NCI-H1417 (cell line): ENCODE measurements at regions not wholly inside any gene's neighbourhood (a gene's known extent, or its start where the extent isn't known, plus 50 kb on each side); places are given as distances from the start of the nearest gene placed in this dataset.
A peak's percentile ranks its signal among the peaks of the same experiment; 100 is the strongest.
"Not testable (repeated sequence)": the region's sequence is repeated elsewhere in the genome, so short reads cannot be mapped to it uniquely, and the experiment has no call there.

Experiments used
- DNase-seq, 3 experiments: peaks; one replicate each; lab custom pipeline; 2025; lab: John Stamatoyannopoulos, UW

DNA sequence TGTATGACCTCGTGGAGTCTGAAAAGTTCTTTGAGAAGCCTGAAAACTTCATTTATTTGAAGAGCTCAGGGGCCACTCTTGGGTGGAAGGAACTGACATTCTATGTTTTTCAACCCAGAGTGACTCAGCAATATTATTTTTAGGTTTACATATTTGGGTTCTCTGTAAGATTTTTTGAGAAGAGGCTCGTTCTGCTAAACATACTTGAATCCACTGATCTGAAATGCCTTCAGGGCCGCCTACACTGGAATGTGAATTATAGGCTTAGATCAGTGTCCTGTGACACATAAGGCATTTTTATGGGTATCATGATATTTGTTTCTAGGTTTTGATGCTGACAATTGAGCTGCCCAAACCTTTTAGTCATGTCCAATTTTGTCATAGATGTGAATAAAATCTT, 86.2 kb downstream of the PSAT1 start:
- no peak for DNase-seq

DNA sequence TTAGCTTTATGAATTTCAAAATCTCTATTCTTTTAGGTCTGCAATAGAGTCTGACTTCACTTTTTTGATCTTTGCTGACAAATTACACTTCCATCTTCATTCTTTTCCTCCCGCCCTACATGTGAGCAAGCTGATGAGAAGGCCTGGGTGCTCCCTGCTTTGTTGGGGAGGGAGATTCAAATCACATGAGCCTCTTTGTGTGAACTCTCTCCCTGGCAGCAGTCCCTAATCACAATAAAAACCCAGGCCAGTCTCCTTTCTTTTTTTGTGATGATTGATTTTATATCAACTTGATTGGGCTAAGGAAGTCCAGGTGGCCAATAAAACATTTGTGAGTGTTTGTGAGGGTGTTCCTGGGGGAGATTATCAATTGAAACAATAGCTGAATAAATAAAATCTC, 89.4 kb downstream of the PSAT1 start:
- no peak for DNase-seq

DNA sequence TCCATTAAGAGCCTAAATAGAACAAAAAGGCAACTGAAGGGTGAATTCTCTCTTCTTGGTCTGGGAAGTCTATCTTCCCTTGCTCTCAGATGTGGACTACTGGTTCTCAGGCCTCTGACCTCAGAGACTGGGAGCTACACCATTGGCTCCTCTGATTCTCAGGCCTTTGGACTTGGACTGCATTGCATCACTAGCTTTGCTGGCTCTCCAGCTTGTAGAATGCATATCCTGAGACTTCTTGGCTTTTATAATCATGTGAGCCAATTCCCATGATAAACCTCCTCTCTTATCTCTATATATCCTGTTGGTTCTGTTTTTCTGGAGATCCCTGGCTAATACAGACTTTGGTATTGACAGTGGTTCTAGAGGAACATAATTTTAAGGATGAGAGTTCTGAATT, 89.8 kb downstream of the PSAT1 start:
- DNase-seq = no peak

DNA sequence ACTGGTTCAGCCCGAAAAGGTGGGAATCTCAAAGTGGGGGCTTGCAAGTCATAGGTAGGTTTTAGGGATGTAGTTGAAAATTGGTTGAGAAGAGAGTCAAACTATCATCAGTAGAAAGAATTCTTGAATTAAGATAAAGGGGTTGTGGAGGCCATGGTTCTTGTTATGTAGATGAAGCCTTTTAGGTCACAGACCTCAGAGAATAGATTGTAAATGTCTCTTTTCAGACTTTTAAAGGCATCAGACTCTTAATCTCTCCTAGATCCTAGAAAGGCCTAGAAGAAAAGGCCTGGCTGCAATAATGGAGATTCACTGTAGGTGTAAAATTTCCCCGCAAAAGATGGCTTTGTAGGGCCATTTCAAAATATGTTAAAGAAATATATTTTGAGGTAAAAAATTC, 96.4 kb downstream of the PSAT1 start:
- no peak for DNase-seq

DNA sequence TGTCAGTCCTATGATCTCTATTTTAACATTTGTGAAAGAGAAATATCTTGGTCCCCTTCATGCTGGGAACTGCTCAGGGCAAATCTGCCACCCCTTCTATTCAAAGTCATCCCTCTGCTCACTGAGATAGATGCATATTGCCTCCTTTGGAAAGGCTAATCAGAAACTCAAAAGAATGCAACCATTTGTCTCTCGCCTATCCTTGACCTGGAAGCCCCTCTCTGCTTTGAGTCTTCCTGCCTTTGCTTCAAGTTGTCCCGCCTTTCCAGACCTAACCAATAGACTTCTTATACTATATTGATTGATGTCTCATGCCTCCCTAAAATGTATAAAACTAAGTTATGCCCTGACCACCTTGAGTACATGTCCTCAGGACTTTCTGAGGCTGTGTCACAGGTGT, 97.0 kb downstream of the PSAT1 start:
- DNase-seq = no peak

DNA sequence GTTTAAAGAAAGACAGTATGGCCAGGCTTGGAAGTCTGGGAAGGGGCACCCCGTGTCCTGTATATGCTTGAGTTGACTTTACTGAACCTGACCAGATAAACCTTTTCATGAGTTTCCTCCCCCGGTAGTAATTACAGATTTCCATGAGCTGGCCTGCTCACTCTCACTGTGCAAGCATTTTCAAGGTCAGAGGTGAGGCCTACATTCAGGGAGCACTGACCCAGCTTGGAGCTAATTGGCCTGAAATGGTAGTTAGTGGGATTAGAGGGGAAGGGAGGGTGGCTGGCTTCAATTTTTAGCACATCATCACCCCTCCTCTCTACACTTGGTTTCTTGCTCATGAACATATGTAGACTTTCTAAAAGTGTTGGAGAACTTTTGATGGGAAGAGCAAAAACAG, 99.2 kb downstream of the PSAT1 start:
- no peak for DNase-seq

DNA sequence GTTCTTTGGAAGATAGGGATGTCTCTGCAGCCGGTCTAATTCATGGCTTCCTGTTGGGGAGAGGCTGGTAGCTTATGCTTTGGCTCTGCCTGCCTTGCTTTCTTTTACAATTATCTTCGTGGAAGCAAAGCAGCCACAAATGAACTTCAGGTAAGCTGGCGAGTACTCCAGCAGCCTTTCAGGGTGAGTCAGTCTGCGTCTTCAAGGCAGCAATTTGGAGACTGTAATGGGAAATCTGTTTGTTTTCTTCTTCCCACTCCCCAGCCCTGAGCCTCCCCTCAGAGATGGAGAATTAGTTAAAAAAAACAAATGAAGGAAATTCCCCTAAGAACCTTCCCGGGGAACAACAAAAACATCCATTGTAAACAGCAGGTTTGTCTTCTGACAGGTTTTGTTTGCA, 100.1 kb downstream of the PSAT1 start:
- DNase-seq = no peak

DNA sequence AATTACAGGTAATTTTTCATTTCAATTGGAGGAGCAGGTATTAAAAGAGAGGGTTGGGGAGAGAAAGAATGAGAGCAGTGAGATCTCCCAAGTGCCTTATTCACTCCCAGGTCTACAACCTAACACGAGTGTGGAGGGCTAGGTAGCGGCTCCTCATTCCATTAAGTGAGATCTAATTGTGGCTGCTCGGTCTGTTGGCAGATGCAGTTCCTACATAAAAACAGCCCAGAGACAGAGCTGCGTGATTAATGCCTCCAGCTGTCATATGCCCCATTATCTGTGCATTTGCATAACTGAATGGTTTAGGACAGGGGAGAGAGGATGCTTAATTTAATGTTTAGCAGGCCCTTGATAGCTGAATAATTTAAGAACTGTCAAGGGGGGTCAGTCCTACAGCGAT, 100.5 kb downstream of the PSAT1 start:
- DNase-seq = peak; percentile 1 to 95 (median 74)

DNA sequence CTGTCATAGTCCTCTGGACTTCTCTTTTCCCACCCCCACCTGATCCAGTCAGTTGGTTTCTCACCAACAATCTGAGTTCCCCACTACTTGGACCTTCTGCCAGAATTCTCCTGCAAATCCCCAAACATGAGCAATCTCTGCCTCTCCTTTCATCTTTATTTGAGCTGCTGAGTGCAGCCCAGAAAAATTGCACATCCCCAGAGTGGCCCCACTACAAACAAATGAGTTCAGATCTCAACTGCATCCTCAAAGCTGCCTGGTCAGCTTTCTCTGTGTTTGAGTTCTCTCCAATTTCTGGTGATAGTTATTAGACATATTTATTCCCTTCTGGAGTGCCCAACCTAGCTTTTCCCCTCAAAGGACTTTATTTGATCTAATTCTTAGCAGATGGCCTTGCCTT, 102.2 kb downstream of the PSAT1 start:
- no peak for DNase-seq

DNA sequence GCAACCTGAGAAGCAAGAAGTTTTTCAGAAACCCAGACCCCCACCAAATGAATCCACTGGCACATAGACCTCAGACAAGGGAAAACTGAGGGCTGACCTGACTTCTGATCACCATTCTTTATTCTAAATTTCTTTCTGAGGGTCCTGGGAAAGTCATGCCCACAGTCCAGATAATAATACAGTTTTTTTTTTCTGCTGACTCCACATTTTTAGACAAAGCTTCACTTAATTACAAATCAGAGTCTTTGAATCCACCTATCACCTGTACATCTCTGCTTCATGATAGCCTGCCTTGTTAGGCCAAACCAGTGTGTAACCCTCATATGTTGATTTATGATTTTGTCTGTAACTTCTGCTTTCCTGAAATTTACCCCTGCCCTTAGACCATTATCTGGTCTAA, 103.6 kb downstream of the PSAT1 start:
- DNase-seq = no peak

DNA sequence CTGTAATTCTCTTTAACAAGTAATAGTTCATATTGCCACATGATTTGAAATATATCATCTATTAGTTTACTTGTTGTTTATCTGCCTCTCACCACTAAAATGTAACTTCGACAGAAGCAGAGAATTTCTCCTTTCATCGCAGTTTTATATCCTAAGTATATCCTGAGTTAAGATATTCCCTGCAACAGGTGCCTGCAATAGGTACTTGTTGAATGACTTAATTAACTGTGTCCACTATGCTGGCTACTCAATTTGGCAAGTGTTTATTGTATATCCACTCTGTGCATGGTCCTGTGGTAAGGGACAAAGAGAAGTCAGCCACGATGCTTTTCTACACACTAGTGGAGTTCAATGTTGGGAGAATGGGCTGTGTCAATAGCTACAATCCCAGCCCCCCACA, 108.5 kb downstream of the PSAT1 start:
- no peak for DNase-seq

DNA sequence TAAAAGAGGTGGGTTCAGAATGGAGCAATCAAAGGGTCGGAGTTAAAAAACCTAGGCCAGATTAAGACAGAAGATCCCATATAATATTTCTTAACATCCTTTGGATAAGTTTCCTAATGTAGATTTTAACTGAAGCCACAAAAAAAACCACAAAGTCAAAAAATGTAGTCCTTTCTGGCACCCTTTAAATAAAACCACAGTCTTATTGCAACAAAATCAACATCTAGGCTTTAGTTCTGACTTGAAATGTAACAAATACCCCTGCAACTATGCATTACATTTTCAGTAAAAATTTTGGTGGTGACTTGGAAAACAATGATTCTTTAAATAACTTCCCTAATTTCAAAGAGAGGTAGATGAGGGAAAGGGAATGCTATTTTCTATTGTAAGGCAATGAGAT, 109.2 kb downstream of the PSAT1 start:
- no peak for DNase-seq

DNA sequence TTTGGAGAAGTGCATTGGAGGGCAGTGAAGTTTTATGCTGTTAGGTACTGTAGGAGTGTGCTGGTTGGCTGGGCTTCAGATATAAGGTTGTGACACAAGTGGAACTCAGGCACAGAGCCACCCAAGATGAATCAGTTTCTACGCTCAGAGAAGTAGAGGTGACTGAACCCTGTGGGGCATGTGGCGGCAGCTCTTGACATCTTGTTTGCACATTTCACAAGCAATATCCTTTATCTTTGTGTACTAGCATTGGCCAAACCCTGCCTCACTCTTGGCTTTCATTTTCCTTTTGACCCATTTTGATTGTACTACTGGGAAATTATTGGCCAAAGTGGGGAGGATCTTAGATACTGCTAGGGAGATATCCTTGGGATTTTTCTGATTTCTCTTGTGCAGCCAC, 110.0 kb downstream of the PSAT1 start:
- no peak for DNase-seq

DNA sequence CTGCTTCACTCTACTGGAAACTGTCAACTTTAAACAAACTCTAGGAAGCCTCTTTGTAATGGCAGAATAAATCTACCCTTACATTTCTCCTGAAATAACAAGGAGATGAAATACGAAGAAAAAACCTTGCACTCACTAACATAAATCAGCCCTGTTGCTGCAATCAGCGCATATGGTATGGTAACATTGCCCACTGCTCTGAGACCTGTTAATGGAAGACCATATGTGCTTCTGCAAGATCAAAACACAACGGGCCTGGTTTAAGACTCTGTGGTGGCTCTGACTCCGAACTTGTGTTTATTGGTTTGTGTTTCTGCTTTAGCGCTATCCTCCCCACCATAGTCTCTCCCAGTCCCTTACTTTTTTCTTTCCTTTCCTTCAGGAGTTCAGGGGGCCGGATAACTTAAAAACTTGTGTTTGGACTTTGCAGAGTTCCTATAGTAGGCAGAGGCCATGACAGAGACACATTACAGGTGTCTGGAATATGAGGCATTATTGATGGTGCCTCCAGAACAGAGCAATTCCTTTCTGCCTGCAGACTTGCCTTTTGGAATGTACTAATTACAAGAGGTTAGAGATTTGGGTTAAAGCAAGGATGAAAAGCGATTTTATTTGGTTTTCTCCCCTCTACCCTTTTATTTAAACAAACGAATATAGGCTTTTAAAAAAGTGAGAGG, 110.8 kb downstream of the PSAT1 start:
- no peak for DNase-seq

DNA sequence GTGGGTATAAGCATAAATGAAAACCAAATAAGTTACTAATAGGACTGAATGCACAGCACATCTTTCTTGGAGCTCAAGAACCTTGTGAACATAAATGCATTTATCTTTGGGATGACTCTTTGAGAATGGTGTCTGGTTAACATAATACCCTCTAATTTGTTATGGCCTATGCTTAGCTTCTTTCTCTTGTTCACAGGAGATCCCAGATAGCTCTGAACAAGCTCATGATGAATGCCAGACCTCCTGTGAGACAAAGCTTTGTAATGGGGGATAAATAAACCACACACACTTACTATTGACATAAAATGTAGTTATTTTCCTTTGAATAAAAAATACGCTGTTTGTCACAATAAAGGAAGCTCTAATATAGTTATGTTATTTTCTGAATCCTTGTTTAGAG, 111.5 kb downstream of the PSAT1 start:
- DNase-seq = no peak

DNA sequence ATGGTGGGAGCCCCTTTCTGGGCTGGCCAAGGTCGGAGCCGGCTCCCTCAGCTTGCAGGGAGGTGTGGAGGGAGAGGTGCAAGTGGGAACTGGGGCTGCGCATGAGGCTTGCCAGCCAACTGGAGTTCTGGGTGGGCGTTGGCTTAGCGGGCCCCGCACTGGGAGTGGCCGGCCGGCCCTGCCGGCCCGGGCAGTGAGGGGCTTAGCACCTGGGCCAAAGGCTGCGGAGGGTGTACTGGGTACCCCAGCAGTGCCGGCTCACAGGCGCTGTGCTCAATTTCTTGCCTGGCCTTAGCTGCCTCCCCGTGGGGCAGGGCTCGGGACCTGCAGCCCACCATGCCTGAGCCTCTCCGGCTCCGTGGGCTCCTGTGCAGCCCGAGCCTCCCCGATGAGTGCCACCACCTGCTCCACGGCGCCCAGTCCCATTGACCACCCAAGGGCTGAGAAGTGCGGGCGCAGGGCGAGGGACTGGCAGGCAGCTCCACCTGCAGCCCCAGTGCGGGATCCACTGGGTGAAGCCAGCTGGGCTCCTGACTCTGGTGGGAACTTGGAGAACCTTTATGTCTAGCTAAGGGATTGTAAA, 113.1 kb downstream of the PSAT1 start:
- not testable (repeated sequence) for DNase-seq

DNA sequence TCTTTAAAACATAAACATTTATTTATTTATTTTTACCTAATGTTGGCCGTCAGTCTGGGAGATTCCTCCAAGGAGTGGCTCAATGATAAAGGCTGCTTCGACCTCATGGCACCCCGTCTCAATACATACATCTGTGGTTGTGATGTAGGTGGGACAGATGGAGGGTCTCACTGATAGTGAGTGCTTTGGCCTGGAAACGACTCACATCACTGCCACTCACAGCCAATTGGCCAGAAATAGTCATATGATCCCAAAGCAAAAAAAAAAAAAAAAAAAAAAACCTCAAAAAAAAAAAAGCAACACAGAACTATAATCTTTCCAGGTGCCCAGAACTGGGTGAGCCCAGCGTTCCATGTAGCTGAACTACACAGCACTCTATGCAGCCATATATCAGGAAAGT, 125.4 kb downstream of the PSAT1 start:
- no peak for DNase-seq

DNA sequence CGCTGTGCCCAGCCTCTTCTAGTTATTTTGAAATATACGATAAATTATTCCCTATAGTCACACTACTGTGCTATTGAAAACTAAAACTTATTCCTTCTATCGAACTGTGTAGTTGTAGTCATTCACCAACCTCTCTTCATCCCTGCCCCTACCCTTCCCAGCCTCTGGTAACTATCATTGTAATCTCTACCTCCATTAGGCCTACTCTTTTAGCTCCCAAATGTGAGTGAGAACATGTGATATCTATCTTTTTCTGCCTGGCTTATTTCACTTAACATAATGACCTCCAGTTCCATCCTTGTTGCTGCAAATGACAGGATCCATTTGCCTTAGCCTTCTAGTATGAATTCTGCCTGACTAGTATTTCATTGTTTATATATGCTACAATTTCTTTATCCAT, 127.4 kb downstream of the PSAT1 start:
- no peak for DNase-seq

DNA sequence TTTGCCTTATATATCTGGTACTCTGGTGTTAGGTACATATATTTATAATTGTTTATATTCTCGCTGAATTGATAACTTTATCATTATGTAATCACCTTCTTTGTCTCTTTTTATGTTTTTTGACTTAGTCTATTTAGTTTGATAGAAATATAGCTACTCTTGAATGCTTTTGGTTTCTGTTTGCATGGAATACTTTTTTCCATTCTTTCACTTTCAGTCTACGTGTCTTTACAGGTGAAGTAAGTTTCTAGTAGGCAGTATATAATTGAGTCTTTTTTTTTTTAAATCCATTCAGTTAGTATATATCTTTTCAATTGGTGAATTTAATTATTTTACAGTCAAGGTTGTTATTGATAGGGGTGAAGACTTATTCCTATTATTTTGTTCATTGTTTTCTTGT, 131.7 kb downstream of the PSAT1 start:
- no peak for DNase-seq

DNA sequence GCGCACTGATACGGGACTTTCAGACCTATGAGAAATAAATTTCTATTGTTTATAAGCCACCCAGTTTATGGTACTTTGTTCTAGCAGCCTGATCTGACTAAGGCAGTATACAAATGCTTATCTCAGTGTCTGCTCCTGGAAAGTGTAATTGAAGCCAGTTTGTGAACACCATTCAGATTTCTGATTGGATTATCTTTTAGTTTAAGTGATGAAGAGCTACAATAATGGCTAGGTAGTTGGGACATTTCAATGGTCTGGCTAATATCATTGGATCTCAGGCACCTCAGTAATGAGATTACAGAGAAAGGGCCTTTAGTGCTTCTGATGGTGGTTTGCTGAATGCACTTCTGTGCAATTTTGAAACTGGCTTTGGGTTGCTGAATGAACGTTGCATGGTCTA, 133.5 kb downstream of the PSAT1 start:
- DNase-seq = no peak

DNA sequence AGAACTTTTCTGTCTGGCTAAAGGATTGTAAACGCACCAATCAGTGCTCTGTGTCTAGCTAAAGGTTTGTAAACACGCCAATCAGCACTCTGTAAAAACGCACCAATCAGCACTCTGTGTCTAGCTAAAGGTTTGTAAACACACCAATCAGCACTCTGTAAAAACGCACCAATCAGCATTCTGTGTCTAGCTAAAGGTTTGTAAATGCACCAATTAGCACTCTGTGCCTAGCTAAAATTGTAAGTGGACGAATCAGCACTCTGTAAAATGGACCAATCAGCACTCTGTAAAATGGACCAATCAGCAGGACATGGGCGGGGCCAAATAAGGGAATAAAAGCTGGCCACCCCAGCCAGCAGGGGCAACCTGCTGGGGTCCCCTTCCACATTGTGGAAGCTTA, 134.1 kb downstream of the PSAT1 start:
- not testable (repeated sequence) for DNase-seq

DNA sequence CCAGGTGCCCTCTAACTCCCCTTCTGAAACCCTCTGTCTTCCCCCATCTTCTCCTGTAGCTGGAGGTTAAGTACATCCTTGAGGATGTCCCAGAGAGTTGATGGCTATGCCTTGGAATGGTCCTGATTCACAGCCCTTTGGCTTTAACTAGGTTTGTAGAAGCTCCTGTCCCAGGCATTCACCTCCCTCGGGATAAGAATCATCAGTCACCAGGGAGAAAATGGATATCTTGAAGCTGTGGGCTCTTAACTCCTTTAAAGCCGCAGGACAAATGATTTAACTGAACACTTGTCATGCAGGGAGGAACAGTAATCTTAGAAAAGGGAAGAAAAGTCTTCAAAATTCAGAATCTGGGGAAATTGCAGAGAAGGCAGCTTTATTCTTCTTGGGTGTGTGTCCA, 139.9 kb downstream of the PSAT1 start:
- DNase-seq = no peak

DNA sequence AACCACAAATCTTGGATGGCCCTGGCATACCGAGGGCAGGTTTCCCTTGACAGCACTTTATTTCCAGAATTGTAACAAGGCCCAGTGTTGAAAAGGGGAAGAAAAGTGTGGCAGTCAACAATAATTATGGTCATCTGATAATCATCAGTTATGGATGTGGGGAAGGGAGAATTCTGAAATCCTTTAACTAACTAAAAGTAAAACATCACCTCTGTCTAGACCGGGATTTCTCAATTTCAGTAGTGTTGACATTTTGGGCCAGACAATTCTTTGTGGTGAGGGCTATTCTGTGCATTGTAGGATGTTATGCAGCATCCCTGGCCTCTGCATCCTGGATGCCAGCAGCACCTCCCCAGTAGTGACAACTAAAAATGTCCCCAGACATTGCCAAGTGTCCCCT, 140.4 kb downstream of the PSAT1 start:
- DNase-seq = no peak

DNA sequence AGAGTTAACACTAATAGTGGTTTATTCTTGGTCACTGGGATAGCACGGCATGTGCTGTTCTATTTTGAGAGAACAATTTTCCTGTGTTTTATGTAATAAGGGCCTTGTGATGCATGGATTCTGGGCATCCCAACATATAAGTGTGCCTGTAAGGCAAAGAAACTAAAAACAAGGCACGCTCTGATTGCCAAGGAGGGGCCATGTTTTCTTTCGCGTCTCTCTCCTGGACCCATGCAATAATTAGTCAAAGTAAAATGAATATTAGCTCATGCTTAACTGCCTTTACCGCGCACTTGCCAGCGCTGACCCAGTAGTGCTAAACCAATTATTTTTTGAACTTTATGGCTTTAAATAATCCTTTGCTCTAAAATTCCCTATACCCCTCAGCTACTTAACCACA, 140.9 kb downstream of the PSAT1 start:
- peak in 1 of 3 experiments; percentile 51 for DNase-seq
